ENCODE measurements at regions not wholly inside any gene's neighbourhood (a gene's known extent, or its start where the extent isn't known, plus 50 kb on each side); places are given as distances from the start of the nearest gene placed in this dataset.

- TF ChIP-seq POLR2A (IDR thresholded peaks at IDR 0.05; ENCODE audit: low read depth, low read length) (no peak), POLR2AphosphoS5 (IDR thresholded peaks at IDR 0.05; ENCODE audit: low read depth, low read length) (no peak), SPI1 (IDR thresholded peaks at IDR 0.05; ENCODE audit: low read depth, low read length) (no peak)
Measured at GRCh38 chr15:26113296-26113695, 250.2 kb upstream of the ATP10A start.

Data from GM12891 (cell line).